Liver (tissue), 8 donors: ENCODE measurements at regions not wholly inside any gene's neighbourhood (a gene's known extent, or its start where the extent isn't known, plus 50 kb on each side); places are given as distances from the start of the nearest gene placed in this dataset.

Experiments
- DNase-seq: peaks from one replicate; pipeline ENCODE4 v3.0.0-alpha.2; 2017; ENCODE audit warnings: low spot score
- H3K27ac ChIP-seq, 2 donors: one replicate each; pipeline ENCODE4 v1.7.0; 2013; ENCODE audit warnings: inconsistent platforms in 2 of 2, low read length in 2 of 2, control low read depth in 1 of 2, low read depth in 1 of 2, mild to moderate bottlenecking in 1 of 2
- H3K27me3 ChIP-seq, 4 donors: one replicate each; pipeline versions ENCODE4 v1.6.1 to v1.7.0; 2013; ENCODE audit warnings: low read length in 3 of 4, inconsistent platforms in 1 of 4, mild to moderate bottlenecking in 1 of 4, moderate library complexity in 1 of 4; ENCODE audit not compliant: control insufficient read depth in 4 of 4, insufficient read depth in 4 of 4
- H3K36me3 ChIP-seq, 4 donors: one replicate each; pipeline versions ENCODE4 v1.6.1 to v1.7.0; 2013; ENCODE audit warnings: low read length in 3 of 4, mild to moderate bottlenecking in 3 of 4, low read depth in 1 of 4, moderate library complexity in 1 of 4; ENCODE audit not compliant: control insufficient read depth in 4 of 4, insufficient read depth in 3 of 4
- H3K4me1 ChIP-seq, 4 donors: one replicate each; pipeline versions ENCODE4 v1.6.1 to v1.7.0; 2013; ENCODE audit warnings: low read length in 3 of 4, mild to moderate bottlenecking in 3 of 4, moderate library complexity in 1 of 4; ENCODE audit not compliant: control insufficient read depth in 4 of 4, insufficient read depth in 4 of 4
- H3K4me3 ChIP-seq, 3 donors: one replicate each; pipeline versions ENCODE4 v1.6.1 to v1.7.0; 2013; ENCODE audit warnings: low read length in 3 of 3, control low read depth in 1 of 3, low read depth in 1 of 3, mild to moderate bottlenecking in 1 of 3
- H3K9ac ChIP-seq, 2 donors: one replicate each; pipeline ENCODE4 v1.7.0; 2013; ENCODE audit warnings: low read length in 2 of 2, mild to moderate bottlenecking in 2 of 2, moderate library complexity in 2 of 2, control low read depth in 1 of 2, low read depth in 1 of 2
- H3K9me3 ChIP-seq, 4 donors: one replicate each; pipeline versions ENCODE4 v1.6.1 to v1.7.0; 2013; ENCODE audit warnings: low read length in 3 of 4; ENCODE audit not compliant: control insufficient read depth in 4 of 4
- CTCF ChIP-seq: fragments of 150-350 bp; IDR thresholded peaks from 2 replicates; pipeline ENCODE4 v1.5.1; 2017; ENCODE audit warnings: improper control_type of control experiment, low read depth, low read length; ENCODE audit not compliant: missing input control
- EGR1 ChIP-seq, 2 donors: IDR thresholded peaks; 2 replicates each; pipeline ENCODE4 v1.6.1; 2016 to 2018; ENCODE audit warnings: antibody characterized with exemption in 2 of 2, low read depth in 2 of 2
- FOXA1 ChIP-seq: IDR thresholded peaks from 2 replicates; pipeline ENCODE4 v1.6.1; 2016; ENCODE audit warnings: antibody characterized with exemption
- FOXA2 ChIP-seq: IDR thresholded peaks from 2 replicates; pipeline ENCODE4 v1.6.1; 2016; ENCODE audit warnings: antibody characterized with exemption
- GABPA ChIP-seq, 2 donors: IDR thresholded peaks in 1 of 2; conservative IDR thresholded peaks in 1 of 2; 2 replicates each; pipeline ENCODE4 v1.6.1; 2016; ENCODE audit warnings: antibody characterized with exemption in 2 of 2, mild to moderate bottlenecking in 1 of 2, moderate library complexity in 1 of 2
- HNF4A ChIP-seq, 2 donors: conservative IDR thresholded peaks; 2 replicates each; pipeline ENCODE4 v1.6.1; 2016; ENCODE audit warnings: antibody characterized with exemption in 2 of 2, mild to moderate bottlenecking in 2 of 2
- HNF4G ChIP-seq: IDR thresholded peaks from 2 replicates; pipeline ENCODE4 v1.6.1; 2016; ENCODE audit warnings: antibody characterized with exemption
- JUND ChIP-seq, 2 donors: IDR thresholded peaks; 2 replicates each; pipeline ENCODE4 v1.6.1; 2016; ENCODE audit warnings: antibody characterized with exemption in 2 of 2
- MAX ChIP-seq: IDR thresholded peaks from 2 replicates; pipeline ENCODE4 v1.6.1; 2016; ENCODE audit warnings: antibody characterized with exemption
- NR2F2 ChIP-seq: IDR thresholded peaks from 2 replicates; pipeline ENCODE4 v1.6.1; 2016; ENCODE audit warnings: antibody characterized with exemption
- RXRA ChIP-seq, 2 donors: IDR thresholded peaks; 2 replicates each; pipeline ENCODE4 v1.6.1; 2017 to 2018; ENCODE audit warnings: antibody characterized with exemption in 2 of 2, mild to moderate bottlenecking in 1 of 2
- SP1 ChIP-seq: IDR thresholded peaks from 2 replicates; pipeline ENCODE4 v1.6.1; 2018; ENCODE audit warnings: antibody characterized with exemption, mild to moderate bottlenecking
- TAF1 ChIP-seq: conservative IDR thresholded peaks from 2 replicates; pipeline ENCODE4 v1.6.1; 2016; ENCODE audit warnings: antibody characterized with exemption, mild to moderate bottlenecking
- YY1 ChIP-seq: IDR thresholded peaks from 2 replicates; pipeline ENCODE4 v1.6.1; 2016; ENCODE audit warnings: antibody characterized with exemption, mild to moderate bottlenecking
- ZBTB33 ChIP-seq: IDR thresholded peaks from 2 replicates; pipeline ENCODE4 v1.6.1; 2016; ENCODE audit warnings: antibody characterized with exemption
- WGBS: extraction: QIAGEN DNeasy Blood & Tissue Kit; methylation state at CpG from one replicate; pipeline ENCODE4 v1.1.7; 2013; 5-methylcytosine and 5-hydroxymethylcytosine counted together
- TF ChIP-seq, protein P1 (sequence below): IDR thresholded peaks from 2 replicates; pipeline ENCODE4 v1.6.1; 2016; ENCODE audit warnings: antibody characterized with exemption
- donor health status: healthy.
- donor health status: healthy.
- donor health status: healthy.
- donor health status: healthy.
- donor health status: healthy.

DNA sequence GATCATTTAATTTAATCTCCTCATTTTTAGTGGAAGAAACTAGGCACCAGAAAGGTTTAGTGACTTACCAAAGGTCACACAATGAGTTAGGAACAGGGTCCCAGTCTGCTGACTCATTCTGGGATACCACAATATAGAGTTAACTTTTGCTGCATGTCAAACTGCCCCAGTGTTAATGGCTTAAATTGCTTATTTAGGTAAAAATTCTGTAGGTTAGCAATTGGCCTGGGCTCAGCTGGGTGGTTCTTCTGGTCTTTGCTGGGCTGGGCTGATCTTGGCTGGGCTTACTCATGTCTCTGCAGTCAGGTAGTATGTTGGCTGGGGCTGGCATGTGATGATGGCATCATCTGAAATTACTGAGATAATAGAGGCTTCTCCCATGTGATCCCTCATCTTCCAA lies 111.6 kb downstream of the EMX2 start:
- H3K36me3 ChIP-seq: no peaks in the 10 kb centered on the region
- DNase-seq: no peak
- no peak for TF ChIP-seq JUND (IDR thresholded peaks at IDR 0.05)
- no peak for TF ChIP-seq NR2F2
- no peak for TF ChIP-seq FOXA2
- H3K9me3 ChIP-seq: peaks cover 0 to 10% (median 6%) of the 10 kb centered on the region in 4 donors
- H3K27ac ChIP-seq: no peak overlapping the region
- H3K9ac ChIP-seq: no peak overlapping the region
- no peak overlapping the region for H3K4me3 ChIP-seq
- H3K27me3 ChIP-seq: peaks cover 0 to 5% (median 0%) of the 10 kb centered on the region in 4 donors
- H3K4me1 ChIP-seq: peaks cover 0 to 1% (median 0%) of the 10 kb centered on the region in 4 donors

GRCh38 chr10:117656385-117657367 lies 114.1 kb downstream of the EMX2 start:
- Histone ChIP-seq H3K4me1 (peaks cover 0 to 1% (median 0%) of the 10 kb centered on the region in 4 donors), H3K4me3 (no peak overlapping the region), H3K27ac (no peak overlapping the region), H3K9ac (no peak overlapping the region), H3K27me3 (peaks cover 0 to 5% (median 0%) of the 10 kb centered on the region in 4 donors), H3K9me3 (peaks cover 0 to 8% (median 3%) of the 10 kb centered on the region in 4 donors), H3K36me3 (no peaks in the 10 kb centered on the region)
- no peak for TF ChIP-seq ZBTB33
- no peak for TF ChIP-seq FOXA2
- TF ChIP-seq NR2F2: no peak
- no peak for TF ChIP-seq EGR1 (IDR thresholded peaks at IDR 0.05; ENCODE audit: low read depth in 2 of 2)
- TF ChIP-seq SP1: no peak
- no peak for TF ChIP-seq MAX
- no peak for DNase-seq
- WGBS: 65% methylated on average over 7 of the region's 7 CpGs

DNA sequence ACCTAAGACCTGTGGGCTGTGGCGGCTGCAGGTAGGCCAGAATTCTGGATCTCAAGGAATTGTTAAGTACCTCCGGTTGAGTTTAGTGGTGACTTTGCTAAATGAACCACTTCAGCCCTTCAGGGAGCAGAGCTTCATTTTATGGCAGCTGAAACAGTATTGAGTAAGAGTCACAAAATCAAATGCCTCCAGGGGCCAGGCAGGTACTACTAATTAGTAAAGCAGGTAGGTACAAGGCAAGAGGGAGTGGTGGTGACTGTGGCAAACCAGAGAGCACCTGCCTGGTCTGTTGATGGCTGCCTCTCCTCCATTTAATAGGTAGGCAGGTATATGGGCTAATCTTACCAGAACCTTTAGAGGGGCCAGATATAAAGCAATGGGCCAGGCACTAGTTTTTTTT lies 118.8 kb downstream of the EMX2 start:
- Histone ChIP-seq H3K9me3 (no peaks in the 10 kb centered on the region), H3K4me1 (no peaks in the 10 kb centered on the region), H3K27me3 (no peaks in the 10 kb centered on the region), H3K9ac (no peak overlapping the region), H3K27ac (no peak overlapping the region), H3K36me3 (no peaks in the 10 kb centered on the region), H3K4me3 (no peak overlapping the region)
- WGBS: 98% methylated on average over 2 of the region's 2 CpGs
- no peak for DNase-seq
- TF ChIP-seq NR2F2: no peak
- no peak for TF ChIP-seq GABPA (IDR thresholded peaks at IDR 0.05 in 1 of 2, conservative IDR thresholded peaks at IDR 0.05 in 1 of 2)
- TF ChIP-seq SP1: no peak
- TF ChIP-seq FOXA2: no peak
- no peak for TF ChIP-seq HNF4A (conservative IDR thresholded peaks at IDR 0.05)
- TF ChIP-seq CTCF: no peak
- TF ChIP-seq MAX: no peak
- TF ChIP-seq HNF4G: no peak
- no peak for TF ChIP-seq TAF1
- TF ChIP-seq RXRA (IDR thresholded peaks at IDR 0.05): no peak
- TF ChIP-seq, protein P1, sequence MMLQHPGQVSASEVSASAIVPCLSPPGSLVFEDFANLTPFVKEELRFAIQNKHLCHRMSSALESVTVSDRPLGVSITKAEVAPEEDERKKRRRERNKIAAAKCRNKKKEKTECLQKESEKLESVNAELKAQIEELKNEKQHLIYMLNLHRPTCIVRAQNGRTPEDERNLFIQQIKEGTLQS: no peak
- no peak for TF ChIP-seq JUND (IDR thresholded peaks at IDR 0.05)
- no peak for TF ChIP-seq ZBTB33
- TF ChIP-seq FOXA1: no peak
- no peak for TF ChIP-seq YY1
